ENCODE measurements at regions not wholly inside any gene's neighbourhood (a gene's known extent, or its start where the extent isn't known, plus 50 kb on each side); places are given as distances from the start of the nearest gene placed in this dataset.

GRCh38 chr2:2506536-2506935 lies 175.5 kb upstream of the MYT1L start:
- TF ChIP-seq CTCF (IDR thresholded peaks at IDR 0.05 in 4 of 5, conservative IDR thresholded peaks at IDR 0.05 in 1 of 5) = no peak
- no peak for TF ChIP-seq POLR2A (IDR thresholded peaks at IDR 0.05)

All from gastrocnemius medialis (tissue), 4 donors.